Frontal cortex (tissue), 3 donors: ENCODE measurements at regions not wholly inside any gene's neighbourhood (a gene's known extent, or its start where the extent isn't known, plus 50 kb on each side); places are given as distances from the start of the nearest gene placed in this dataset.

Experiments
- DNase-seq, 2 donors: peaks; one replicate each; pipeline ENCODE4 v3.0.0; 2012; ENCODE audit warnings: low spot score in 2 of 2
- FAIRE-seq: peaks from 2 replicates; lab custom pipeline; 2012; peaks lifted over from hg19 to GRCh38; lab: Jason Lieb, UNC
- donor health status: control.
- donor health status: control.
- donor health status: control.

- FAIRE-seq: no peak
- DNase-seq: no peak
Observed at GRCh38 chr11:80569832-80570231, 1129.0 kb upstream of the TENM4 start.

GRCh38 chr11:80565231-80565630, 1124.4 kb upstream of the TENM4 start:
- DNase-seq (no peak), FAIRE-seq (no peak)

DNA sequence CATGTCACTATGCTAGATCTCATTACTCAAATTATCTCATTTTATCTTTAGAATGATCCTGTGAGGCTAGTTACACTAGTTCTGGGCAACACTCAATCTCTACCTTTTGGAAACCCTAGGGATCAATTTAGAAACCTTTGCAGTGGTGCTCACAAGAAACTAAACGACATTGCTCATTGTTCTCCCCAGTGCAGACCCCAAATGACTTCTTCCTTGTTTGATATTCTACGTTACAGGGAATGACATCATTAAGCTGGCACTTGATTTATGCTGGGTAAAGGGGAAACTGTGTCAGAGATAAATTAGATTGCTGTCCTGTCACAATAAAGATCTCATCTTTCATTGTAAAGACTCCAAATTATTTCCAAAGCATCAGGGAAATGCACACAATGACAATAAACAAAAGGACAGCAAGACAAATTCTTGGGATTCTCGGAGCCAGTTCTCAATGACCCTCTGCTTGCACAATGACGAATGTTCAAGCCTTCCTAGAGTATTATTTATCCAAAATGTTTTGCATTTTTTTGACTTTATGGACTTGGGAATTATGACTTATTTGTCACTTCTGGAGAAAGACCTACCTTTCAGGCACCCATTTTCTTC, 1121.8 kb upstream of the TENM4 start:
- FAIRE-seq (no peak), DNase-seq (no peak)

DNA sequence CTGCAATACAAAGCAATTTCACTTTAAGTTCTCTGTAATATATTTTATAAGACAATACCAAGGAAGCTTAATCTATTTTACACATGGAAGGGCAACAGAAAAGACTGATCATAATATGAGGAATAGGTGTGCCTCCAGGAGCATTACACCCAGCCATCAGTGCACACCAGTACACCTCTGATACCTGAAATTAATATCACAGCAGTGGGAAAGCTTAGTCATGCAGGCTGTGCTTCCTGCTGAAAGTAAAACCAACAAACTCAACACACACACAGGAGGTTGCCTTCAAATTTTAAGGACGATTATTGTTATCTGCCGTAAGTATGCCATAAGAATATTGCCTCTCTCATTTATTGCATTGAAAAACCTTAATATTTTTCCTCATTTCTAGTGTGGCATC, 1119.1 kb upstream of the TENM4 start:
- no peak for DNase-seq
- FAIRE-seq: no peak

GRCh38 chr11:80553565-80553964, 1112.7 kb upstream of the TENM4 start:
- FAIRE-seq (no peak), DNase-seq (no peak)

DNA sequence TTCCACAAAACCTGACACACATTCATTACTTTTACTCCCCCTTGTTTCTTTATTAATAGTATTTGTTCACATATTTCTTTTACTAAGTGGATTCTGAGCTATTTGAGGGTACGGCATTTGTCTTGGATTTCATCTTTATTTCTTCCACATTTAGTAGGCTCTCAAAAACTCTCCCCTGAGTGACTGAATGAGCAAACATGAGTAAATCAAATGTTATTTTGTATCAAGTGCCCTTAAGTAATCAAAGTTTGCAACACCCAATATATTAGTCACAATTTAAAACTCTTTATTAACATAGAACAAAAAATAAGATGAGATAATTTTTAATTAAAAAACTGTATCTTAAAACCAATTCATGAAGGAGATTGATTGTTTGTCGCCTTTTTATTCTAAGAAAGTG, 1101.9 kb upstream of the TENM4 start:
- DNase-seq (no peak), FAIRE-seq (no peak)

GRCh38 chr11:80538040-80538439, 1097.2 kb upstream of the TENM4 start:
- DNase-seq (no peak), FAIRE-seq (no peak)

- DNase-seq (no peak), FAIRE-seq (no peak)
Observed at GRCh38 chr11:80533463-80533862, 1092.6 kb upstream of the TENM4 start.

DNA sequence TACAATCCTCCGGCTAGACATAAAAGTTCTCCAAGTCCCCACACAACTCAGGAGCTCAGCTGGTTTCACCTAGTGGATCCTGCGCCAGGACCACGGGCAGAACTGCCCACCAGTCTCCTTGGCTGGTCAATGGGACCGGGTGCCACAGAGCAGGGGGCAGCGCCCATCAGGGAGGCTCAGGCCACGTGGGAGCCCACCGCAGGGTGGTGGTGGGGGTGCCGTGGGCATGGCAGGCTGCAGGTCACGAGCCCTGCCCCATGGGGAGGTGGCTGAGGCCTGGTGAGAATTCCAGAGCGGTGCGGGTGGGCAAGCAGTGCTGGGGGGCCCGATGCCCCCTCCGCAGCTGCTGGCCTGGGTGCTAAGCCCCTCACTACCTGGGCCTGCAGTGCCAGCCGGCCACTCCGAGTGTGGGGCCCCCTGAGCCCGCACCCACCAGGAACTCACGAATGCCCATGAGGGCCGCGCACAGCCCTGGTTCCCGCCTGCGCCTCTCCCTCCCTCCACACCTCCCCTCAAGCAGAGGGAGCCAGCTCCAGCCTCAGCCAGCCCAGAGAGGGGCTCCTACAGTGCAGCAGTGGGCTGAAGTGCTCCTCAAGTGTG, 1091.9 kb upstream of the TENM4 start:
- FAIRE-seq (no peak), DNase-seq (no peak)

GRCh38 chr11:80529726-80530125, 1088.9 kb upstream of the TENM4 start:
- DNase-seq (no peak), FAIRE-seq (no peak)

GRCh38 chr11:80525663-80526405, 1085.0 kb upstream of the TENM4 start:
- no peak for DNase-seq
- FAIRE-seq: no peak

DNA sequence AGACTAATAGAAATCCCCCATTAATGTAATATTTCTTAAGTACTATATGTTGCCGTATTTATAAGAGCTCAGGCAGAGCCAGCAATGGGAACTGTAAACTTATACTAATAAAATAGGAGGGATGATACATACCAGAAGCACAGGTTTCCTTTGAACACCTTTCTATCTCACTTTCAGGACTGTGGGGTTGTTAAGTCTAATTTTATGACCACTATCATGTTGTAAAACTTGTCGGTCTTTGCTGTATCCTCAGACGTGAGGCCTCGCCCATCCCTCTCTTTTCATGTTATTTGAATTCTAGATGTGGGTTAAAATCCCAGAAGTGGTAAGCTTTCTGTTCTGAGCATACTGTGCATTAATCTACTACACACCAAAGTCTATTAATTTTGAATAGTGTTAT, 1083.5 kb upstream of the TENM4 start:
- DNase-seq (no peak), FAIRE-seq (no peak)

- no peak for FAIRE-seq
- DNase-seq: no peak
Observed at GRCh38 chr11:80523057-80523456, 1082.2 kb upstream of the TENM4 start.

- FAIRE-seq (no peak), DNase-seq (no peak)
Observed at GRCh38 chr11:80521592-80521991, 1080.8 kb upstream of the TENM4 start.

GRCh38 chr11:80520507-80520887, 1079.7 kb upstream of the TENM4 start:
- FAIRE-seq: no peak
- no peak for DNase-seq

GRCh38 chr11:80519596-80520506, 1079.0 kb upstream of the TENM4 start:
- FAIRE-seq: no peak
- no peak for DNase-seq

GRCh38 chr11:80517701-80518100, 1076.9 kb upstream of the TENM4 start:
- DNase-seq (no peak), FAIRE-seq (no peak)

DNA sequence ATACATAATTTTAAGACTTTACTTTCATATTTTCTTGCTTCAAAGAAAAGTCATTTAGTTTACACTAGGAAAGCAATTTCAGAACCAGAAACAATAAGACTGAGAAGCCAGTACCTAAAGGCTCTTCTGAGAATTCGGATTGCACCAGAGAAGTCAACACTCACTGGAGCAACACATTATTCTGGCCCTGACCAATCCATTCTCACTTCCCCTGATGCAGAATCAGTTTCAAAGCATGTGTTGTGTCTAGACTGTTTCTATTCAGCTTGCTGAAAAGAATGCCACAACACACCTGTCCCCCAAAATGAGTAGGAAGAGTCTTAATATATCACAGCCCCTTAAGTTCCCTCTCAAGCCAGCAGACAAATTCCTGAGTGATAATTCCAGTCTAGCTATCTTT, 1074.3 kb upstream of the TENM4 start:
- no peak for FAIRE-seq
- no peak for DNase-seq

GRCh38 chr11:80512491-80512890, 1071.7 kb upstream of the TENM4 start:
- DNase-seq (no peak), FAIRE-seq (no peak)

GRCh38 chr11:80505771-80506170, 1064.9 kb upstream of the TENM4 start:
- FAIRE-seq (no peak), DNase-seq (no peak)

DNA sequence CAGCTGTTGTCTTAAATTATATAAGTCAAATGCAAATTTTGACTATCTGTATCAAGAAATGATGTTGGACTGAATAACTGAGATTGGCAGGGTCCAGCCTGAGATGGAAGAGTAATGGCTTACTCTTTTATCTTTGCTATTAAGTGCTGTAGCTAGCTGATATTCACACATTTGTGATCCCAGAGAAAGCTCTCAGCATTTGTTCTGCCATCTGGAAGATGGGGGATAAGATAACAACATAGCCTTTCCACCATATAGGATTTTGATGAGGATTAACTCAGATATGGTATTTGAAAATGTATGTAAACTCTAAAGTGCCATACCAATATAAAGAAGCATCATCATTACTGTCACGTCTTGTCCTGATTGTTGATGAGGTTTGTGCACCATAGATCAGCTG, 1063.2 kb upstream of the TENM4 start:
- FAIRE-seq (no peak), DNase-seq (no peak)
